ENCODE measurements at regions not wholly inside any gene's neighbourhood (a gene's known extent, or its start where the extent isn't known, plus 50 kb on each side); places are given as distances from the start of the nearest gene placed in this dataset.
A peak's percentile ranks its signal among the peaks of the same experiment; 100 is the strongest.

- H2AK5ac ChIP-seq (ENCODE audit: low read depth, low read length) = no peak overlapping the region
- peak overlapping the region; percentile 79 for H2AK9ac ChIP-seq (replicated peaks; ENCODE audit: low read depth, low read length, poor library complexity)
- H3K4me1 ChIP-seq (ENCODE audit: control insufficient read depth, insufficient read depth, low read length) = peaks cover 9% of the 10 kb centered on the region
- no peak overlapping the region for H2BK15ac ChIP-seq (ENCODE audit: low read depth, low read length)
- in situ Hi-C loops (cut with MboI; ENCODE audit: low sequenced_read_pairs) = no loop called here
- H2BK5ac ChIP-seq (ENCODE audit: low read depth, low read length, poor library complexity, severe bottlenecking) = no peak overlapping the region
- peak overlapping the region; percentile 64; the same call in 1 of the 2 replicates for H4K5ac ChIP-seq (ENCODE audit: low read depth, low read length)
- no TSS peak for BruUV-seq (replicated peaks)
- POLR2A ChIA-PET (ENCODE audit: unreplicated experiment) = no interaction called here
- dilution Hi-C loops (cut with HindIII; ENCODE audit: low sequenced_read_pairs, unreplicated experiment) = no loop called here
- ATAC-seq (ENCODE audit: low read depth) = peak; percentile 35; the same call in 1 of the 2 replicates
- no peak overlapping the region for H3K27ac ChIP-seq (ENCODE audit: insufficient read depth, low read length)
- CTCF ChIA-PET = interaction anchor here (0.8 kb wide), 1 partner anchor 189 kb away, joined by 3 read pairs; no protein-coding TSS in a partner anchor
- peak overlapping the region; percentile 13; the same call in 1 of the 2 replicates for H3K4ac ChIP-seq (ENCODE audit: low read depth, low read length)
- H3K9me1 ChIP-seq (ENCODE audit: insufficient read depth, low read length) = peaks cover 4% of the 10 kb centered on the region; the same call in 1 of the 2 replicates
- H2BK20ac ChIP-seq (ENCODE audit: low read depth, low read length) = no peak overlapping the region
- intact Hi-C loops (cut with micrococcal nuclease) = no loop called here
- H3K36me3 ChIP-seq (ENCODE audit: control insufficient read depth, insufficient read depth, low read length) = no peaks in the 10 kb centered on the region
- no peak overlapping the region for H3K4me3 ChIP-seq (ENCODE audit: insufficient read depth, low read depth, low read length)
- no peaks in the 10 kb centered on the region for H3K27me3 ChIP-seq (ENCODE audit: control insufficient read depth, insufficient read depth, low read length)
- no peak overlapping the region for H3K14ac ChIP-seq (replicated peaks; ENCODE audit: low read depth, low read length)
- no peak for DNase-seq
- peak overlapping the region in 1 of 2 experiments; percentile 48; a peak in 1 of 4 replicates for H4K8ac ChIP-seq (ENCODE audit: low read depth in 2 of 2, low read length in 2 of 2)
- TF ChIP-seq POLR2A (IDR thresholded peaks at IDR 0.05; ENCODE audit: low read depth, low read length) (no peak), SMC3 (IDR thresholded peaks at IDR 0.05; ENCODE audit: low read depth, low read length) (peak; percentile 15; the same call in 1 of the 2 replicates)
- WGBS, 2 experiments (ENCODE audit: extremely low coverage in 2 of 2, insufficient read length in 1 of 2) = no CpG with 5 or more reads among the region's 1 CpG
- H4K20me1 ChIP-seq (ENCODE audit: insufficient read depth, low read length) = no peaks in the 10 kb centered on the region
- no peaks in the 10 kb centered on the region for H3K79me1 ChIP-seq (ENCODE audit: low read depth in 1 of 2, low read length in 2 of 2)
- 0 out of 2 replicates have a peak overlapping the region, but pooled peaks have one; percentile 1 for H4K91ac ChIP-seq (ENCODE audit: insufficient read depth, low read depth, low read length)
- H3K18ac ChIP-seq (ENCODE audit: low read depth, low read length) = peak overlapping the region; percentile 13; the same call in 1 of the 2 replicates
- no peaks in the 10 kb centered on the region for H3K9me3 ChIP-seq (ENCODE audit: control insufficient read depth, insufficient read depth, low read length)
- H3K56ac ChIP-seq (ENCODE audit: extremely low read depth, insufficient read depth, low read length) = no peak overlapping the region
- H2AFZ ChIP-seq (replicated peaks; ENCODE audit: low read length, poor library complexity) = peak overlapping the region; percentile 46
- H3K9ac ChIP-seq (ENCODE audit: low read depth, low read length) = no peak overlapping the region
- 0 out of 2 replicates have a peak overlapping the region, but pooled peaks have one; percentile 15 for H3K23ac ChIP-seq (ENCODE audit: low read depth, low read length)
- peak overlapping the region; percentile 39; the same call in 1 of the 2 replicates for H2BK120ac ChIP-seq (ENCODE audit: low read depth, low read length)
- H3K4me2 ChIP-seq (ENCODE audit: low read depth, low read length) = peak overlapping the region; percentile 43; the same call in 1 of the 2 replicates
These were observed 117.6 kb upstream of the KLF7 start for GRCh38 chr2:207283356-207283755.

Data from IMR-90 (cell line).